ENCODE measurements at regions not wholly inside any gene's neighbourhood (a gene's known extent, or its start where the extent isn't known, plus 50 kb on each side); places are given as distances from the start of the nearest gene placed in this dataset.

DNA sequence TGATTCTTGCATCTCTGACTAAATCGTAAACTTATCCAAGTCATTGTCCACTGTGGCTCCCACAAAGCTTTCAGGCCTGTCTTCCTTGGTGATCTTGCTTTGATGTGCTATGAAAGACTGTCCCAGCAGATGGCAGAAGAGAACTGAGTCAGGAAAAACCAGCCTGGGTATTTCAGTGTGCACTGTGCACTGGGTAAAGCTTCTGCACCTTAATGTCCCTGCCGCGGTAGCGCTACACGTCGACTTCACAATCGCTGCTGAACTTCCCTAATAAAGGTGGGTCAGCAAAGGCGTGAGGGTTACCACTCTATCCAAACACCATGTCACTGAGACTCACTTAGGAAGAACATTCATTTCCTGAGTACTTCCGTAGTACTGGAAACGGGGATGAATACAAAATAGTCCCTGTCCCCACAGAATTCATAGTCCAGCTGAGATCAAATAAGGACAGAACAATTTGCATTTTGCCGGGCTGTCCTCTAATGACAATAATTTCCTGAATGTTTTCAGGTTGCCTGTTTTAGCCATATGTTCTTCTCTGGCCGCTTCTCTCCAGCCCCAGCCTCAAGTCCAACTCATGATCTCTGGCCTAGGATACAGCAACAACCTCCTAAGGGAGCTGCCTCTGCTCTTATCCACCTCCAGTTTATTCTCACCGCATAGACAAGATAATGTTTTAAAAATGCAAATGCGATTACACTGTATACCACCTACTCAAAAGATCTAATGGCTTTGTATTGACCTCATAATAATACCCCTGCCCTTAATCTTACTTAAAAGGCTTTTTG, 83.6 kb upstream of the AKAP13 start:
- TF ChIP-seq, protein P1, sequence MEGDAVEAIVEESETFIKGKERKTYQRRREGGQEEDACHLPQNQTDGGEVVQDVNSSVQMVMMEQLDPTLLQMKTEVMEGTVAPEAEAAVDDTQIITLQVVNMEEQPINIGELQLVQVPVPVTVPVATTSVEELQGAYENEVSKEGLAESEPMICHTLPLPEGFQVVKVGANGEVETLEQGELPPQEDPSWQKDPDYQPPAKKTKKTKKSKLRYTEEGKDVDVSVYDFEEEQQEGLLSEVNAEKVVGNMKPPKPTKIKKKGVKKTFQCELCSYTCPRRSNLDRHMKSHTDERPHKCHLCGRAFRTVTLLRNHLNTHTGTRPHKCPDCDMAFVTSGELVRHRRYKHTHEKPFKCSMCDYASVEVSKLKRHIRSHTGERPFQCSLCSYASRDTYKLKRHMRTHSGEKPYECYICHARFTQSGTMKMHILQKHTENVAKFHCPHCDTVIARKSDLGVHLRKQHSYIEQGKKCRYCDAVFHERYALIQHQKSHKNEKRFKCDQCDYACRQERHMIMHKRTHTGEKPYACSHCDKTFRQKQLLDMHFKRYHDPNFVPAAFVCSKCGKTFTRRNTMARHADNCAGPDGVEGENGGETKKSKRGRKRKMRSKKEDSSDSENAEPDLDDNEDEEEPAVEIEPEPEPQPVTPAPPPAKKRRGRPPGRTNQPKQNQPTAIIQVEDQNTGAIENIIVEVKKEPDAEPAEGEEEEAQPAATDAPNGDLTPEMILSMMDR (conservative IDR thresholded peaks at IDR 0.05) = peak; percentile 88
- no peak for TF ChIP-seq ZFX (IDR thresholded peaks at IDR 0.05)

All from C4-2B (cell line).